HG02571 (cell line): ENCODE measurements at regions not wholly inside any gene's neighbourhood (a gene's known extent, or its start where the extent isn't known, plus 50 kb on each side); places are given as distances from the start of the nearest gene placed in this dataset.
"Not testable (repeated sequence)": the region's sequence is repeated elsewhere in the genome, so short reads cannot be mapped to it uniquely, and the experiment has no call there.

Experiments used
- ATAC-seq: cut with Tn5 transposase; IDR thresholded peaks from one replicate; pipeline ENCODE4 v1.9.1; 2021; ENCODE audit warnings: mild to moderate bottlenecking, moderate library complexity; ENCODE audit not compliant: unreplicated experiment

GRCh38 chr2:87311896-87312441 lies 290.3 kb upstream of the PLGLB1 start:
- not testable (repeated sequence) for ATAC-seq

- not testable (repeated sequence) for ATAC-seq
These were observed 293.0 kb upstream of the PLGLB1 start for GRCh38 chr2:87314622-87315021.

- peak; percentile 61 for ATAC-seq
These were observed 293.7 kb upstream of the PLGLB1 start for GRCh38 chr2:87315183-87315902.

GRCh38 chr2:87317193-87317592 lies 295.5 kb upstream of the PLGLB1 start:
- ATAC-seq: not testable (repeated sequence)

- not testable (repeated sequence) for ATAC-seq
These were observed 297.3 kb upstream of the PLGLB1 start for GRCh38 chr2:87318814-87319491.

- not testable (repeated sequence) for ATAC-seq
These were observed 298.1 kb upstream of the PLGLB1 start for GRCh38 chr2:87319705-87320104.

- not testable (repeated sequence) for ATAC-seq
These were observed 299.6 kb upstream of the PLGLB1 start for GRCh38 chr2:87321201-87321600.

- ATAC-seq: not testable (repeated sequence)
These were observed 302.8 kb upstream of the PLGLB1 start for GRCh38 chr2:87324335-87325041.

GRCh38 chr2:87325042-87325910 lies 303.6 kb upstream of the PLGLB1 start:
- not testable (repeated sequence) for ATAC-seq

- ATAC-seq: not testable (repeated sequence)
These were observed 304.3 kb upstream of the PLGLB1 start for GRCh38 chr2:87325911-87326294.

- ATAC-seq: not testable (repeated sequence)
These were observed 305.1 kb upstream of the PLGLB1 start for GRCh38 chr2:87326754-87327153.

- not testable (repeated sequence) for ATAC-seq
These were observed 306.2 kb upstream of the PLGLB1 start for GRCh38 chr2:87327648-87328371.

- ATAC-seq: not testable (repeated sequence)
These were observed 307.9 kb upstream of the PLGLB1 start for GRCh38 chr2:87329529-87329928.

GRCh38 chr2:87330486-87330885 lies 308.8 kb upstream of the PLGLB1 start:
- not testable (repeated sequence) for ATAC-seq

GRCh38 chr2:87331940-87332583 lies 310.4 kb upstream of the PLGLB1 start:
- ATAC-seq: not testable (repeated sequence)

GRCh38 chr2:87334888-87335287 lies 313.2 kb upstream of the PLGLB1 start:
- not testable (repeated sequence) for ATAC-seq

GRCh38 chr2:87338998-87339397 lies 317.4 kb upstream of the PLGLB1 start:
- ATAC-seq: not testable (repeated sequence)

GRCh38 chr2:87341601-87342014 lies 320.0 kb upstream of the PLGLB1 start:
- not testable (repeated sequence) for ATAC-seq

GRCh38 chr2:87342175-87342574 lies 320.5 kb upstream of the PLGLB1 start:
- not testable (repeated sequence) for ATAC-seq
